GM23248 (cell line): ENCODE measurements at regions not wholly inside any gene's neighbourhood (a gene's known extent, or its start where the extent isn't known, plus 50 kb on each side); places are given as distances from the start of the nearest gene placed in this dataset.

Experiments
- DNase-seq: peaks from one replicate; pipeline ENCODE4 v3.0.0-alpha.2; 2015
- H2AFZ ChIP-seq: fragments of 200-600 bp; sonication (generic); 2 replicates; pipeline ENCODE4 v1.6.1; 2016; ENCODE audit warnings: antibody characterized with exemption
- H3F3A ChIP-seq: fragments of 200-600 bp; sonication (generic); 2 replicates; pipeline ENCODE4 v1.6.1; 2016; ENCODE audit warnings: mild to moderate bottlenecking, antibody characterized with exemption, mixed run types; ENCODE audit not compliant: insufficient read depth
- H3K27ac ChIP-seq: fragments of 200-600 bp; sonication (generic); 2 replicates; pipeline ENCODE4 v1.5.1; 2016; ENCODE audit warnings: mild to moderate bottlenecking
- H3K27me3 ChIP-seq: fragments of 200-600 bp; sonication (generic); replicated peaks from 2 replicates; pipeline ENCODE4 v1.6.1; 2016; ENCODE audit warnings: mild to moderate bottlenecking; ENCODE audit not compliant: insufficient read depth
- H3K36me3 ChIP-seq: fragments of 200-600 bp; sonication (generic); 2 replicates; pipeline ENCODE4 v1.6.1; 2016; ENCODE audit warnings: low read depth, mild to moderate bottlenecking
- H3K4me1 ChIP-seq: fragments of 200-600 bp; sonication (generic); 2 replicates; pipeline ENCODE4 v1.6.1; 2016; ENCODE audit warnings: mild to moderate bottlenecking; ENCODE audit not compliant: insufficient read depth
- H3K4me2 ChIP-seq: fragments of 200-600 bp; sonication (generic); one replicate; pipeline ENCODE4 v1.6.1; 2016; ENCODE audit warnings: mild to moderate bottlenecking; ENCODE audit not compliant: unreplicated experiment
- H3K4me3 ChIP-seq: fragments of 200-600 bp; sonication (generic); 2 replicates; pipeline ENCODE4 v1.5.1; 2016; ENCODE audit warnings: mild to moderate bottlenecking
- H3K79me2 ChIP-seq: fragments of 200-600 bp; sonication (generic); 2 replicates; pipeline ENCODE4 v1.6.1; 2016; ENCODE audit warnings: mild to moderate bottlenecking; ENCODE audit not compliant: insufficient read depth
- H3K9ac ChIP-seq: fragments of 200-600 bp; sonication (generic); 2 replicates; pipeline ENCODE4 v1.6.1; 2016; ENCODE audit warnings: mild to moderate bottlenecking
- H3K9me2 ChIP-seq: fragments of 200-600 bp; sonication (generic); 2 replicates; pipeline ENCODE4 v1.6.1; 2016; ENCODE audit warnings: mixed run types, mild to moderate bottlenecking, moderate library complexity; ENCODE audit not compliant: insufficient read depth
- H3K9me3 ChIP-seq: fragments of 200-600 bp; sonication (generic); one replicate; pipeline ENCODE4 v1.6.1; 2017; ENCODE audit warnings: low read depth
- H4K20me1 ChIP-seq: fragments of 200-600 bp; sonication (generic); 2 replicates; pipeline ENCODE4 v1.6.0; 2016; ENCODE audit not compliant: insufficient read depth
- EZH2 ChIP-seq: fragments of 200-600 bp; sonication (generic); IDR thresholded peaks from 2 replicates; pipeline ENCODE4 v1.6.1; 2018; ENCODE audit warnings: antibody characterized with exemption, mild to moderate bottlenecking; ENCODE audit not compliant: insufficient read depth, poor library complexity, severe bottlenecking
- EZH2phosphoT487 ChIP-seq: fragments of 200-600 bp; sonication (generic); IDR thresholded peaks from 2 replicates; pipeline ENCODE4 v1.6.1; 2018; ENCODE audit warnings: antibody characterized with exemption, moderate library complexity, mild to moderate bottlenecking, low read depth; ENCODE audit not compliant: insufficient read depth
- WGBS, 2 experiments: methylation state at CpG; one replicate each; pipeline ENCODE4 v1.1.6; 2015 to 2017; ENCODE audit warnings: low lambda C conversion rate in 2 of 2, low coverage in 1 of 2; ENCODE audit errors: missing lambda C conversion rate in 2 of 2; 5-methylcytosine and 5-hydroxymethylcytosine counted together
- in situ Hi-C: fragments of 300-500 bp; cut with MboI; formaldehyde crosslinking; loops from 2 replicates; pipeline ENCODE4 v1.15.0; 2020

GRCh38 chr2:234823877-234824376, 127.9 kb upstream of the SH3BP4 start:
- Histone ChIP-seq H2AFZ (no peak overlapping the region), H3K4me3 (peak overlapping the region; percentile 13; the same call in 1 of the 2 replicates), H3K9me3 (no peaks in the 10 kb centered on the region), H4K20me1 (no peaks in the 10 kb centered on the region), H3K36me3 (no peaks in the 10 kb centered on the region), H3K27me3 (no peaks in the 10 kb centered on the region), H3K27ac (peak overlapping the region; percentile 80), H3K9ac (peak overlapping the region; percentile 27; the same call in 1 of the 2 replicates), H3K79me2 (no peaks in the 10 kb centered on the region), H3K4me2 (peak overlapping the region; percentile 66), H3K4me1 (peaks cover 36% of the 10 kb centered on the region), H3K9me2 (no peaks in the 10 kb centered on the region), H3F3A (peaks cover 31% of the 10 kb centered on the region)
- peak; percentile 98 for DNase-seq
- WGBS, 2 experiments, result 0 to 4% methylated on average over 2 of the region's 2 CpGs
- in situ Hi-C loops, result no loop called here
- TF ChIP-seq EZH2 (no peak), EZH2phosphoT487 (0 out of 2 replicates have a peak, but pooled peaks have one; percentile 69)

GRCh38 chr2:234823196-234823876, 128.5 kb upstream of the SH3BP4 start:
- Histone ChIP-seq H3K4me3 (peak overlapping the region; percentile 21; the same call in 1 of the 2 replicates), H3K36me3 (no peaks in the 10 kb centered on the region), H3K9me3 (no peaks in the 10 kb centered on the region), H4K20me1 (no peaks in the 10 kb centered on the region), H3K9ac (peak overlapping the region; percentile 27; the same call in 1 of the 2 replicates), H3F3A (peaks cover 31% of the 10 kb centered on the region), H3K4me1 (peaks cover 36% of the 10 kb centered on the region), H2AFZ (no peak overlapping the region), H3K27me3 (no peaks in the 10 kb centered on the region), H3K79me2 (no peaks in the 10 kb centered on the region), H3K9me2 (no peaks in the 10 kb centered on the region), H3K4me2 (peak overlapping the region; percentile 66), H3K27ac (peak overlapping the region; percentile 80)
- no peak for TF ChIP-seq EZH2phosphoT487
- TF ChIP-seq EZH2, result no peak
- in situ Hi-C loops, result no loop called here
- WGBS, 2 experiments, result 5 to 11% methylated on average over 7 of the region's 7 CpGs
- DNase-seq, result peak; percentile 44

DNA sequence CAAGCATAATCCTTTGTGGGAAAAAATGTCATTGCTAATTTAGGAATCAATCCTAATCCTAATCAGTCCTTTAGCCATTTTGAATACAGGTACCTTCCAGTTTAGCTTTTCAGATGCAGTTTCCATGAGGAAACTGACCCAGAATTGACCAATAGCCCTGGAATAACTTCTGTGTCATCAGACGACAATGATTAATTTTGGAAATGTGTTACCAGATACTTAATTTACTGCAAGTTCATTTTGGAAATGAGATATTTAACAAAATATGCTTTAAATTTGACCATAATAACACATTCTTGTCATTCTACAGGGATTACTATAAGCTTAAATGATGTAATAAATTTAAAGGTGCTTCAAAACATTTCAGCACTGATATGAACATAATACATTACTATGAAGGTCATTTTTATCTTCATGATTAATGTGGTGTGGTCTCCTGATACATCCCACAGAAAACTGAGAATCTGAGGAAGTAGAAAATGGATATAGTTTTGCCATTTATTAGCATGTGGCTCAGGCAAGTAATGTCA, 129.8 kb upstream of the SH3BP4 start:
- no peaks in the 10 kb centered on the region for H3K36me3 ChIP-seq
- in situ Hi-C loops, result no loop called here

GRCh38 chr2:234818937-234819336, 132.9 kb upstream of the SH3BP4 start:
- no peak for TF ChIP-seq EZH2phosphoT487
- no peak for TF ChIP-seq EZH2
- Histone ChIP-seq H3K4me2 (no peak overlapping the region), H3K4me3 (no peak overlapping the region), H3K36me3 (no peaks in the 10 kb centered on the region), H3K9me2 (no peaks in the 10 kb centered on the region), H3K27me3 (no peaks in the 10 kb centered on the region; the same call in 1 of the 2 replicates), H3K79me2 (no peaks in the 10 kb centered on the region), H3K27ac (no peak overlapping the region), H2AFZ (no peak overlapping the region), H4K20me1 (no peaks in the 10 kb centered on the region), H3K4me1 (peaks cover 22% of the 10 kb centered on the region), H3K9ac (no peak overlapping the region), H3K9me3 (no peaks in the 10 kb centered on the region), H3F3A (peaks cover 23% of the 10 kb centered on the region)
- WGBS, 2 experiments, result 84 to 86% methylated on average over 3 of the region's 3 CpGs
- in situ Hi-C loops, result no loop called here
- DNase-seq, result no peak

More for the DNA sequence above, 129.8 kb upstream of the SH3BP4 start:
- Histone ChIP-seq H3K9ac (no peak overlapping the region), H3K4me3 (no peak overlapping the region), H3K4me2 (peak overlapping the region; percentile 17), H3F3A (peaks cover 31% of the 10 kb centered on the region), H3K27me3 (no peaks in the 10 kb centered on the region; the same call in 1 of the 2 replicates), H3K79me2 (no peaks in the 10 kb centered on the region), H4K20me1 (no peaks in the 10 kb centered on the region), H3K27ac (no peak overlapping the region), H3K9me3 (no peaks in the 10 kb centered on the region), H3K9me2 (no peaks in the 10 kb centered on the region), H2AFZ (no peak overlapping the region), H3K4me1 (peaks cover 36% of the 10 kb centered on the region)
- 56 to 62% methylated on average over 1 of the region's 1 CpG for WGBS, 2 experiments
- TF ChIP-seq EZH2phosphoT487 (peak; percentile 84; the same call in 1 of the 2 replicates), EZH2 (no peak)
- DNase-seq, result peak; percentile 32
